Ishikawa (cell line): ENCODE measurements at regions not wholly inside any gene's neighbourhood (a gene's known extent, or its start where the extent isn't known, plus 50 kb on each side); places are given as distances from the start of the nearest gene placed in this dataset.

Experiments used
- CEBPB ChIP-seq: IDR thresholded peaks from 2 replicates; pipeline ENCODE4 v1.6.1; 2012
- CREB1 ChIP-seq: IDR thresholded peaks from 2 replicates; pipeline ENCODE4 v1.6.1; 2012; ENCODE audit warnings: low read depth
- EGR1 ChIP-seq: IDR thresholded peaks from 2 replicates; pipeline ENCODE4 v1.6.1; 2012
- EP300 ChIP-seq: IDR thresholded peaks from 2 replicates; pipeline ENCODE4 v1.6.1; 2012; ENCODE audit warnings: borderline replicate concordance
- FOXM1 ChIP-seq: IDR thresholded peaks from 2 replicates; pipeline ENCODE4 v1.6.1; 2012; ENCODE audit warnings: low read depth, borderline replicate concordance
- NFIC ChIP-seq: IDR thresholded peaks from 2 replicates; pipeline ENCODE4 v1.6.1; 2012
- RAD21 ChIP-seq: IDR thresholded peaks from 2 replicates; pipeline ENCODE4 v1.6.1; 2012; ENCODE audit warnings: low read depth
- REST ChIP-seq: IDR thresholded peaks from 2 replicates; pipeline ENCODE4 v1.6.1; 2012; ENCODE audit warnings: low read depth, mild to moderate bottlenecking
- TAF1 ChIP-seq: IDR thresholded peaks from 2 replicates; pipeline ENCODE4 v1.6.1; 2012; ENCODE audit warnings: low read depth, mild to moderate bottlenecking
- TCF12 ChIP-seq: IDR thresholded peaks from 2 replicates; pipeline ENCODE4 v1.6.1; 2012; ENCODE audit warnings: low read depth
- TEAD4 ChIP-seq: IDR thresholded peaks from 2 replicates; pipeline ENCODE4 v1.6.1; 2012
- YY1 ChIP-seq: IDR thresholded peaks from 2 replicates; pipeline ENCODE4 v1.6.1; 2012; ENCODE audit warnings: low read depth
- ZBTB7A ChIP-seq: IDR thresholded peaks from 2 replicates; pipeline ENCODE4 v1.6.1; 2012; ENCODE audit warnings: low read depth
- TF ChIP-seq, protein P1 (sequence below): IDR thresholded peaks from 2 replicates; pipeline ENCODE4 v1.6.1; 2012
- TF ChIP-seq, protein P2 (sequence below): IDR thresholded peaks from 2 replicates; pipeline ENCODE4 v1.6.1; 2012

DNA sequence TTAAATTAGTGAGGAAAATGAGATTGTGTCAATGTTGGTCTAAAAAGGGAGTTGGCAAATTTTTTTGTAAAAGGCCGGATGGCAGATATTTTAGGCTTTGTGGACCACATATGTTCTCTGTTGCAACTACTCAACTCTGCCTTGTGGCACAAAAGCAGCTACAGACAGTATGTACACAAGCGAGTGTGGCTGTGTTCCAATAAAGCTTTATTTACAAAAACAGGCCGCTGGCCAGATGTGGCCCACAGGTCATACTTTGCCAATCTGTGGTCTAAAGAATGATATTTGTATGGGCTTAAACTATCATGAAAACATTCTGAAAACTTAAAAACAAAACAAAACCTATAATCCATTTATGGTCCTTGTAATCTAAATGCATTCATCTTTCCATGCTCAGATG lies 228.3 kb downstream of the CLIC5 start:
- TF ChIP-seq YY1 (no peak), TCF12 (no peak), TAF1 (no peak), REST (no peak), NFIC (no peak), ZBTB7A (no peak), CEBPB (no peak), EP300 (no peak)
- TF ChIP-seq, protein P1, sequence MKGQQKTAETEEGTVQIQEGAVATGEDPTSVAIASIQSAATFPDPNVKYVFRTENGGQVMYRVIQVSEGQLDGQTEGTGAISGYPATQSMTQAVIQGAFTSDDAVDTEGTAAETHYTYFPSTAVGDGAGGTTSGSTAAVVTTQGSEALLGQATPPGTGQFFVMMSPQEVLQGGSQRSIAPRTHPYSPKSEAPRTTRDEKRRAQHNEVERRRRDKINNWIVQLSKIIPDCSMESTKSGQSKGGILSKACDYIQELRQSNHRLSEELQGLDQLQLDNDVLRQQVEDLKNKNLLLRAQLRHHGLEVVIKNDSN, result no peak
- TF ChIP-seq, protein P2, sequence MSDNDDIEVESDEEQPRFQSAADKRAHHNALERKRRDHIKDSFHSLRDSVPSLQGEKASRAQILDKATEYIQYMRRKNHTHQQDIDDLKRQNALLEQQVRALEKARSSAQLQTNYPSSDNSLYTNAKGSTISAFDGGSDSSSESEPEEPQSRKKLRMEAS, result no peak

GRCh38 chr6:45786355-45786781 lies 229.3 kb downstream of the CLIC5 start:
- TF ChIP-seq, protein P1, result no peak
- TF ChIP-seq, protein P2, result no peak
- TF ChIP-seq CEBPB (no peak), FOXM1 (no peak)

GRCh38 chr6:45784250-45784649 lies 231.4 kb downstream of the CLIC5 start:
- TF ChIP-seq ZBTB7A, result no peak
- no peak for TF ChIP-seq TAF1
- no peak for TF ChIP-seq FOXM1

DNA sequence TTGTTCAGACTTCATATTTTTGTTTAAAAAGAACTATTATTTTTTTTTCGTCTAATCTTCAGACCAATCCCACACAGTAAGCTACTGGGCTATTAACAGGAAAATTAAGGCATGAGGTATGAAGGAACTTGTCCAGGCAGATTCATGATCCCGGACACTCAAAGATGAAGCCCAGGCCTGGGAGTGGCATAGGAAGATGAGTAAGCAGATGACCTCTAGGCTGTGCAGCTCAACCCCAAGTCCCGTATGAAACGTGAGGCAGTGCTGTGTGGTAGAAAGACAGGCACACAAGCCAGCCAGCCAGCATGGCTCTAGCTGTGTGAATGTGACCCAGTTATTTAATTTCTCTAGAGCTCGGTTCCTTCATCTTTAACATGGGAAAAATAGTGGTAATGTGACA lies 231.9 kb downstream of the CLIC5 start:
- TF ChIP-seq TCF12 (no peak), EP300 (no peak), RAD21 (no peak), ZBTB7A (no peak), TAF1 (no peak), TEAD4 (no peak), NFIC (no peak), FOXM1 (no peak), CREB1 (no peak)
- TF ChIP-seq, protein P2, result no peak
- TF ChIP-seq, protein P1, result no peak

DNA sequence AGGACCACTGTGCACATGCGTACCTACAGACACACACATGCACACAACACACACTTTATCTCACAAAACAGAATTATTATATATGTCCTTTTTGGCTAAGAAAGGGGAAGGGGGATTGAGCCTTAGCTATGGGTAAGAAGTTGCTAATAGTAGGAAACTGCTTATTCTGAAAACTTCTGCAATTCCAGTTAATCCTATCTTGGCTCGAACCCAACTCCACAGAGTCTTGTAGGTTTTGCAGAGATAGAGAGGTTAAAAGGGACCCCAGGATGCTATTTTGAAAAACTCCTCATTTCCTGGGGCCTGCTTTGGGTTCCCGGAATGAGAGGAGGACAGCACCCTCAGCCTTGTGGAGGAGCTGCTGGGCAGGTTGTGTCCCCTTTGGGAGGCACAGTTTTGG lies 233.8 kb downstream of the CLIC5 start:
- TF ChIP-seq TAF1, result no peak

DNA sequence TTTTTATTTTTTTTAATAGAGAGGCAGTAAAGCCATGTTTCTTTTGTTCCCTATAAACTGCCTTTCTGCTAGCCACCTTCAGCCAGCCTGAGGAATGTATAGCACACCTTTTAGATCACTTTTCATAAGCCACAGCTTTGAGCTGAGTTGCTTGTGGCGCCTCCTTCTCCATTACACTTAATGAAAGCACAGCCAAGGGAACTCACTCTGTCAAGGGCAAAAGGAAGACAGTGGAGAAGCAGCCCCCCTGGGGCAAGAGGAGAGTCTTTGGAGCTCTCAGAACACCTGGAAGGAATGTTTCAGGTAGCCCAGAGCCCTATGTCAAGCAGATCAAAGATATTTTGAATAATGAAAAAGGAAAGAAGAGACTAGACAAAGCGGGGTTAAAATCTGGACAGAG lies 235.1 kb downstream of the CLIC5 start:
- TF ChIP-seq YY1, result no peak
- TF ChIP-seq FOXM1, result no peak
- TF ChIP-seq TAF1, result no peak
- TF ChIP-seq NFIC, result no peak
- no peak for TF ChIP-seq TCF12
- TF ChIP-seq, protein P2, result no peak
- TF ChIP-seq EGR1, result no peak
- TF ChIP-seq REST, result no peak
- no peak for TF ChIP-seq RAD21
